GM10266 (cell line): ENCODE measurements at regions not wholly inside any gene's neighbourhood (a gene's known extent, or its start where the extent isn't known, plus 50 kb on each side); places are given as distances from the start of the nearest gene placed in this dataset.

Source experiments
- DNase-seq: peaks from one replicate; pipeline ENCODE4 v3.0.0; 2012; ENCODE audit errors: extremely low spot score
- CTCF ChIP-seq: IDR thresholded peaks from 2 replicates; pipeline ENCODE4 v1.5.1; 2012; ENCODE audit warnings: mild to moderate bottlenecking, low read depth; ENCODE audit not compliant: control insufficient read depth, insufficient read depth; ENCODE audit errors: missing control alignments

- TF ChIP-seq CTCF, result no peak
- DNase-seq, result no peak
Observed at GRCh38 chr1:38243106-38243505, 196.5 kb upstream of the POU3F1 start.

- DNase-seq, result no peak
- no peak for TF ChIP-seq CTCF
Observed at GRCh38 chr1:38242506-38242905, 195.9 kb upstream of the POU3F1 start.

GRCh38 chr1:38241594-38242334, 195.2 kb upstream of the POU3F1 start:
- no peak for DNase-seq
- no peak for TF ChIP-seq CTCF

- DNase-seq, result no peak
- TF ChIP-seq CTCF, result no peak
Observed at GRCh38 chr1:38240618-38241017, 194.0 kb upstream of the POU3F1 start.

GRCh38 chr1:38239258-38239835, 192.8 kb upstream of the POU3F1 start:
- DNase-seq, result no peak
- no peak for TF ChIP-seq CTCF

- TF ChIP-seq CTCF, result no peak
- DNase-seq, result no peak
Observed at GRCh38 chr1:38238294-38238693, 191.7 kb upstream of the POU3F1 start.

GRCh38 chr1:38235705-38236104, 189.1 kb upstream of the POU3F1 start:
- no peak for DNase-seq
- no peak for TF ChIP-seq CTCF
